Neutrophil (primary cell): ENCODE measurements at regions not wholly inside any gene's neighbourhood (a gene's known extent, or its start where the extent isn't known, plus 50 kb on each side); places are given as distances from the start of the nearest gene placed in this dataset.
A peak's percentile ranks its signal among the peaks of the same experiment; 100 is the strongest.

ENCODE experiments used
- H3K27ac ChIP-seq: fragments of 200-600 bp; sonication (generic); 2 replicates; pipeline ENCODE4 v1.5.1; 2016; ENCODE audit warnings: mild to moderate bottlenecking, moderate library complexity
- H3K27me3 ChIP-seq: fragments of 200-600 bp; sonication (generic); 2 replicates; pipeline ENCODE4 v1.6.0; 2016; ENCODE audit warnings: mild to moderate bottlenecking
- H3K36me3 ChIP-seq: fragments of 200-600 bp; sonication (generic); 2 replicates; pipeline ENCODE4 v1.5.1; 2017
- H3K4me1 ChIP-seq, 2 experiments: fragments of 200-600 bp in 1 of 2; sonication (generic) in 1 of 2; 1 replicate in 1 of 2; 2 replicates in 1 of 2; pipeline versions ENCODE4 v1.5.1 to v1.6.1; 2013 to 2016; ENCODE audit warnings: low read depth in 1 of 2, low read length in 1 of 2, mild to moderate bottlenecking in 1 of 2, moderate library complexity in 1 of 2; ENCODE audit not compliant: control insufficient read depth in 1 of 2, insufficient read depth in 1 of 2
- H3K4me3 ChIP-seq, 2 experiments: fragments of 200-600 bp in 1 of 2; sonication (generic) in 1 of 2; 1 replicate in 1 of 2; 2 replicates in 1 of 2; pipeline ENCODE4 v1.5.1; 2013 to 2016; ENCODE audit warnings: low read depth in 1 of 2, low read length in 1 of 2, mild to moderate bottlenecking in 1 of 2, moderate library complexity in 1 of 2
- H3K9me3 ChIP-seq: fragments of 200-600 bp; sonication (generic); 2 replicates; pipeline ENCODE4 v1.5.1; 2016
- CTCF ChIP-seq: fragments of 200-600 bp; sonication (generic); IDR thresholded peaks from 2 replicates; pipeline ENCODE4 v1.5.1; 2016; ENCODE audit warnings: antibody characterized with exemption

GRCh38 chr12:124717318-124717717 is 146.3 kb downstream of the SCARB1 start:
- H3K4me3 ChIP-seq, result no peak overlapping the region
- H3K4me1 ChIP-seq, result peaks cover 32% of the 10 kb centered on the region in 2 experiments
- H3K27me3 ChIP-seq, result no peaks in the 10 kb centered on the region
- no peak overlapping the region for H3K27ac ChIP-seq
- H3K36me3 ChIP-seq, result no peaks in the 10 kb centered on the region
- no peaks in the 10 kb centered on the region for H3K9me3 ChIP-seq
- TF ChIP-seq CTCF, result no peak

- Histone ChIP-seq H3K4me1 (peaks cover 32% of the 10 kb centered on the region in 2 experiments), H3K36me3 (no peaks in the 10 kb centered on the region), H3K4me3 (no peak overlapping the region), H3K27me3 (no peaks in the 10 kb centered on the region), H3K9me3 (no peaks in the 10 kb centered on the region), H3K27ac (no peak overlapping the region)
- no peak for TF ChIP-seq CTCF
These were observed 147.2 kb downstream of the SCARB1 start for GRCh38 chr12:124716208-124717130.

GRCh38 chr12:124715121-124715990 is 147.9 kb upstream of the NCOR2 start:
- no peaks in the 10 kb centered on the region for H3K9me3 ChIP-seq
- no peaks in the 10 kb centered on the region for H3K27me3 ChIP-seq
- TF ChIP-seq CTCF, result no peak
- H3K4me3 ChIP-seq, result no peak overlapping the region
- H3K27ac ChIP-seq, result no peak overlapping the region
- H3K4me1 ChIP-seq, result peaks cover 28 to 32% of the 10 kb centered on the region in 2 experiments
- no peaks in the 10 kb centered on the region for H3K36me3 ChIP-seq

GRCh38 chr12:124713436-124714082 is 146.1 kb upstream of the NCOR2 start:
- Histone ChIP-seq H3K4me1 (peaks cover 28 to 32% of the 10 kb centered on the region in 2 experiments), H3K4me3 (peak overlapping the region; percentile 45 to 47), H3K36me3 (no peaks in the 10 kb centered on the region), H3K27me3 (no peaks in the 10 kb centered on the region), H3K27ac (no peak overlapping the region), H3K9me3 (no peaks in the 10 kb centered on the region)
- TF ChIP-seq CTCF, result no peak

- H3K9me3 ChIP-seq, result no peaks in the 10 kb centered on the region
- H3K4me1 ChIP-seq, result peaks cover 28 to 32% of the 10 kb centered on the region in 2 experiments
- TF ChIP-seq CTCF, result no peak
- H3K27me3 ChIP-seq, result no peaks in the 10 kb centered on the region
- H3K4me3 ChIP-seq, result peak overlapping the region in 1 of 2 experiments; percentile 45
- H3K36me3 ChIP-seq, result no peaks in the 10 kb centered on the region
- no peak overlapping the region for H3K27ac ChIP-seq
These were observed 145.6 kb upstream of the NCOR2 start for GRCh38 chr12:124713041-124713435.
